K562 (cell line): ENCODE measurements at regions not wholly inside any gene's neighbourhood (a gene's known extent, or its start where the extent isn't known, plus 50 kb on each side); places are given as distances from the start of the nearest gene placed in this dataset.

ENCODE experiments used
- ATAC-seq: fragments of 200-7000 bp; cut with Tn5 transposase; 3 replicates; pipeline ENCODE4 v1.9.1; 2020; ENCODE audit warnings: moderate library complexity
- BruUV-seq: library from RNA; stranded (reverse); fragments of 400-500 nt; replicated peaks from 2 replicates; lab custom pipeline; 2021; lab: Mats Ljungman, UMichigan
- CTCF ChIA-PET: fragments of 300-600 bp; formaldehyde crosslinking; extraction: SDS; loops from one replicate; lab custom pipeline; 2021; ENCODE audit warnings: low intra/inter-chr PET ratio; lab: Yijun Ruan, JAX
- POLR2A ChIA-PET: fragments of 300-600, 350-650 bp; sonication (Branson Sonifier 250); formaldehyde crosslinking; extraction: SDS; loops from one replicate; lab custom pipeline; 2021; ENCODE audit warnings: antibody characterized with exemption, inconsistent platforms; lab: Yijun Ruan, JAX
- DNase-seq, 4 experiments: peaks; one replicate each; pipeline versions ENCODE4 v3.0.0 to v3.0.0-alpha.2; 2011 to 2018; ENCODE audit warnings: low spot score in 3 of 4, mixed read lengths in 3 of 4; ENCODE audit errors: extremely low read depth in 1 of 4
- FAIRE-seq: peaks from 2 replicates; lab custom pipeline; 2011; peaks lifted over from hg19 to GRCh38; lab: Jason Lieb, UNC
- H2AFZ ChIP-seq: 2 replicates; pipeline ENCODE4 v1.6.0; 2011; ENCODE audit warnings: low read depth, low read length, control low read depth, inconsistent platforms
- H3K27ac ChIP-seq: fragments of 200-600 bp; 3 replicates; pipeline ENCODE4 v1.8.0; 2011; ENCODE audit warnings: low read depth, mild to moderate bottlenecking, control low read depth, inconsistent platforms, low read length, moderate library complexity, mixed read lengths; ENCODE audit errors: extremely low read depth
- H3K27me3 ChIP-seq, 2 experiments: fragments of 300-600 bp in 1 of 2; 2 replicates in 1 of 2; 3 replicates in 1 of 2; pipeline versions ENCODE4 v1.6.0 to v1.8.0; 2011; ENCODE audit warnings: inconsistent platforms in 2 of 2, low read length in 2 of 2, mild to moderate bottlenecking in 1 of 2, mixed read lengths in 1 of 2, moderate library complexity in 1 of 2; ENCODE audit not compliant: control insufficient read depth in 2 of 2, insufficient read depth in 2 of 2
- H3K36me3 ChIP-seq: fragments of 300-600 bp; 3 replicates; pipeline ENCODE4 v1.8.0; 2011; ENCODE audit warnings: mild to moderate bottlenecking, low read length, inconsistent platforms; ENCODE audit not compliant: control insufficient read depth, insufficient read depth
- H3K4me1 ChIP-seq, 2 experiments: fragments of 200-600 bp in 1 of 2; replicated peaks in 1 of 2; 2 replicates in 1 of 2; 3 replicates in 1 of 2; pipeline versions ENCODE4 v1.5.1 to v1.8.0; 2011; ENCODE audit warnings: inconsistent platforms in 2 of 2, low read length in 2 of 2, mild to moderate bottlenecking in 1 of 2, mixed read lengths in 1 of 2, moderate library complexity in 1 of 2; ENCODE audit not compliant: control insufficient read depth in 2 of 2, insufficient read depth in 2 of 2
- H3K4me2 ChIP-seq: 2 replicates; pipeline ENCODE4 v1.6.1; 2011; ENCODE audit warnings: low read length, control low read depth, inconsistent platforms, mixed read lengths; ENCODE audit not compliant: insufficient read depth
- H3K4me3 ChIP-seq: fragments of 200-600 bp; sonication (generic), shearing (Covaris generic); 2 replicates; pipeline ENCODE4 v1.5.1; 2016; ENCODE audit warnings: control low read depth, inconsistent platforms
- H3K79me2 ChIP-seq: fragments of 200-600 bp; 3 replicates; pipeline ENCODE4 v1.8.0; 2011; ENCODE audit warnings: low read length, inconsistent platforms; ENCODE audit not compliant: control insufficient read depth, insufficient read depth
- H3K9ac ChIP-seq, 2 experiments: 2 replicates each; pipeline versions ENCODE4 v1.6.0 to v1.6.1; 2011; ENCODE audit warnings: low read depth in 2 of 2, low read length in 2 of 2, control low read depth in 1 of 2, inconsistent platforms in 1 of 2, mild to moderate bottlenecking in 1 of 2, mixed read lengths in 1 of 2; ENCODE audit not compliant: insufficient read depth in 1 of 2
- H3K9me1 ChIP-seq: one replicate; pipeline ENCODE4 v1.6.0; 2011; ENCODE audit warnings: inconsistent platforms, mild to moderate bottlenecking, low read length, moderate library complexity; ENCODE audit not compliant: control insufficient read depth, insufficient read depth
- H3K9me3 ChIP-seq: replicated peaks from 2 replicates; pipeline ENCODE4 v1.5.1; 2011; ENCODE audit warnings: low read depth, low read length, inconsistent platforms; ENCODE audit not compliant: control insufficient read depth, insufficient read depth
- H4K20me1 ChIP-seq: replicated peaks from 2 replicates; pipeline ENCODE4 v1.6.1; 2011; ENCODE audit warnings: low read length, inconsistent platforms, mixed read lengths; ENCODE audit not compliant: control insufficient read depth, insufficient read depth
- CHCHD3 ChIP-seq: fragments of 250-450 bp; sonication (Bioruptor Pico); IDR thresholded peaks from 2 replicates; pipeline ENCODE4 v2.1.2; 2022; ENCODE audit warnings: mild to moderate bottlenecking
- DDX20 ChIP-seq: fragments of 450-650 bp; IDR thresholded peaks from 2 replicates; pipeline ENCODE4 v1.6.1; 2016; ENCODE audit warnings: missing genetic modification characterization, low read depth, mild to moderate bottlenecking, missing compliant biosample characterization, moderate library complexity
- EGR1 ChIP-seq: fragments of 450-650 bp; conservative IDR thresholded peaks from 2 replicates; pipeline ENCODE4 v1.6.1; 2017; ENCODE audit warnings: mild to moderate bottlenecking
- MEIS2 ChIP-seq: fragments of 450-650 bp; IDR thresholded peaks from 2 replicates; pipeline ENCODE4 v1.6.1; 2014; ENCODE audit warnings: mild to moderate bottlenecking; ENCODE audit not compliant: partially characterized antibody
- MLLT1 ChIP-seq, 2 experiments: fragments of 450-650 bp; IDR thresholded peaks; 2 replicates each; pipeline ENCODE4 v1.6.1; 2016
- POLR2AphosphoS5 ChIP-seq: IDR thresholded peaks from 2 replicates; pipeline ENCODE4 v1.6.1; 2011; ENCODE audit warnings: mild to moderate bottlenecking, low read depth, low read length, moderate library complexity; ENCODE audit not compliant: control insufficient read depth, insufficient read depth
- RAD51 ChIP-seq: fragments of 450-650 bp; IDR thresholded peaks from 2 replicates; pipeline ENCODE4 v1.7.1; 2016; ENCODE audit warnings: low read depth, mild to moderate bottlenecking, borderline replicate concordance
- SIN3B ChIP-seq: fragments of 450-650 bp; IDR thresholded peaks from 2 replicates; pipeline ENCODE4 v1.6.1; 2017; ENCODE audit warnings: low read depth, mild to moderate bottlenecking, moderate library complexity
- TBP ChIP-seq: optimal IDR thresholded peaks from 2 replicates; pipeline ENCODE3; 2011; ENCODE audit warnings: low read depth, low read length, improper control_type of control experiment
- ZFX ChIP-seq: sonication (generic); formaldehyde crosslinking; IDR thresholded peaks from 2 replicates; pipeline ENCODE4 v1.8.0; 2022; ENCODE audit warnings: mild to moderate bottlenecking, missing genetic modification reagents, moderate library complexity
- ZNF444 ChIP-seq: fragments of 250-450 bp; sonication (Bioruptor Pico); IDR thresholded peaks from 2 replicates; pipeline ENCODE4 v1.4.0; 2020; ENCODE audit warnings: mild to moderate bottlenecking, moderate library complexity
- ZNF583 ChIP-seq: fragments of 250-450 bp; sonication (Bioruptor Pico); IDR thresholded peaks from 2 replicates; pipeline ENCODE4 v1.4.0; 2020
- ZNF717 ChIP-seq: fragments of 250-450 bp; sonication (Bioruptor Pico); IDR thresholded peaks from 2 replicates; pipeline ENCODE4 v1.5.0; 2021
- in situ Hi-C: fragments of 300-500 bp; cut with MboI; formaldehyde crosslinking; loops from 4 replicates; pipeline ENCODE4 v1.15.0; 2018; ENCODE audit warnings: inconsistent platforms, mixed read lengths
- intact Hi-C: fragments of 100-400 bp; cut with micrococcal nuclease; formaldehyde crosslinking; loops from 2 replicates; pipeline ENCODE4 v1.14.2; 2022

GRCh38 chr7:32251659-32252058, 181.5 kb upstream of the PDE1C start:
- H4K20me1 ChIP-seq, result no peaks in the 10 kb centered on the region
- H3K9me3 ChIP-seq, result no peaks in the 10 kb centered on the region
- TF ChIP-seq ZNF583 (CRISPR knock-in tag) (no peak), EGR1 (no peak), ZNF717 (CRISPR knock-in tag) (no peak), SIN3B (no peak), MEIS2 (no peak), DDX20 (tag) (no peak), MLLT1 (IDR thresholded peaks at IDR 0.05) (no peak), RAD51 (no peak), ZFX (CRISPR knock-in tag) (no peak), CHCHD3 (CRISPR knock-in tag) (no peak), POLR2AphosphoS5 (0 out of 2 replicates have a peak, but pooled peaks have one; percentile 29), ZNF444 (CRISPR knock-in tag) (no peak), TBP (peak; percentile 58)
- ChIA-PET CTCF (no interaction called here), POLR2A (interaction anchor here (1.1 kb wide), 1 partner anchor 11 kb away, joined by 4 read pairs; no protein-coding TSS in a partner anchor)
- DNase-seq (no peak), ATAC-seq (no peak), FAIRE-seq (no peak)
- H3K4me2 ChIP-seq, result no peak overlapping the region
- H3K36me3 ChIP-seq, result no peaks in the 10 kb centered on the region
- H2AFZ ChIP-seq, result no peak overlapping the region
- in situ Hi-C loops (no loop called here), intact Hi-C loops (no loop called here)
- no peak overlapping the region for H3K27ac ChIP-seq
- no peaks in the 10 kb centered on the region for H3K9me1 ChIP-seq
- H3K9ac ChIP-seq, result no peak overlapping the region
- no peaks in the 10 kb centered on the region for H3K4me1 ChIP-seq
- BruUV-seq, result no TSS peak
- H3K4me3 ChIP-seq, result no peak overlapping the region
- no peaks in the 10 kb centered on the region for H3K79me2 ChIP-seq
- H3K27me3 ChIP-seq, result no peaks in the 10 kb centered on the region
